GM12875 (cell line): ENCODE measurements at regions not wholly inside any gene's neighbourhood (a gene's known extent, or its start where the extent isn't known, plus 50 kb on each side); places are given as distances from the start of the nearest gene placed in this dataset.

Experiments used
- H3K4me3 ChIP-seq: one replicate; pipeline ENCODE4 v1.5.1; 2011; ENCODE audit warnings: low read depth, low read length, control low read depth
- CTCF ChIP-seq: IDR thresholded peaks from 2 replicates; pipeline ENCODE4 v1.5.1; 2011; ENCODE audit warnings: low read depth, mild to moderate bottlenecking, control low read depth, inconsistent platforms, low read length, moderate library complexity, borderline replicate concordance; ENCODE audit not compliant: insufficient read depth

- TF ChIP-seq CTCF = no peak
These were observed 177.1 kb upstream of the SEMA6A start for GRCh38 chr5:116751684-116752083.

GRCh38 chr5:116750631-116751580 lies 176.3 kb upstream of the SEMA6A start:
- no peak for TF ChIP-seq CTCF
- no peak overlapping the region for H3K4me3 ChIP-seq

More at GRCh38 chr5:116751684-116752083, 177.1 kb upstream of the SEMA6A start:
- H3K4me3 ChIP-seq = no peak overlapping the region

GRCh38 chr5:116747881-116748280 lies 173.3 kb upstream of the SEMA6A start:
- TF ChIP-seq CTCF = no peak
- no peak overlapping the region for H3K4me3 ChIP-seq

- TF ChIP-seq CTCF = no peak
- H3K4me3 ChIP-seq = no peak overlapping the region
These were observed 172.0 kb upstream of the SEMA6A start for GRCh38 chr5:116746668-116747067.

GRCh38 chr5:116740771-116741170 lies 166.1 kb upstream of the SEMA6A start:
- no peak for TF ChIP-seq CTCF
- no peak overlapping the region for H3K4me3 ChIP-seq

- no peak for TF ChIP-seq CTCF
- H3K4me3 ChIP-seq = no peak overlapping the region
These were observed 164.9 kb upstream of the SEMA6A start for GRCh38 chr5:116739571-116739970.

- H3K4me3 ChIP-seq = no peak overlapping the region
- no peak for TF ChIP-seq CTCF
These were observed 164.1 kb upstream of the SEMA6A start for GRCh38 chr5:116738615-116739261.
